ENCODE measurements at regions not wholly inside any gene's neighbourhood (a gene's known extent, or its start where the extent isn't known, plus 50 kb on each side); places are given as distances from the start of the nearest gene placed in this dataset.

GRCh38 chr2:208970070-208970469, 453.8 kb upstream of the MAP2 start:
- no peak overlapping the region for H3K27ac ChIP-seq
- TF ChIP-seq CTCF (conservative IDR thresholded peaks at IDR 0.05): no peak
- no peak for TF ChIP-seq ZFX (IDR thresholded peaks at IDR 0.05)

GRCh38 chr2:208977582-208977981, 446.3 kb upstream of the MAP2 start:
- no peak overlapping the region for H3K27ac ChIP-seq
- TF ChIP-seq CTCF (conservative IDR thresholded peaks at IDR 0.05): no peak
- no peak for TF ChIP-seq ZFX (IDR thresholded peaks at IDR 0.05)

GRCh38 chr2:208978946-208979345, 444.9 kb upstream of the MAP2 start:
- TF ChIP-seq CTCF (conservative IDR thresholded peaks at IDR 0.05) (no peak), ZFX (IDR thresholded peaks at IDR 0.05) (no peak)
- H3K27ac ChIP-seq: no peak overlapping the region

- no peak overlapping the region for H3K27ac ChIP-seq
- no peak for TF ChIP-seq CTCF (conservative IDR thresholded peaks at IDR 0.05)
- TF ChIP-seq ZFX (IDR thresholded peaks at IDR 0.05): no peak
Observed at GRCh38 chr2:208980321-208980720, 443.5 kb upstream of the MAP2 start.

GRCh38 chr2:208982831-208983230, 441.0 kb upstream of the MAP2 start:
- peak overlapping the region; percentile 64 for H3K27ac ChIP-seq
- TF ChIP-seq CTCF (conservative IDR thresholded peaks at IDR 0.05) (no peak), ZFX (IDR thresholded peaks at IDR 0.05) (no peak)

- H3K27ac ChIP-seq: peak overlapping the region; percentile 64
- TF ChIP-seq CTCF (conservative IDR thresholded peaks at IDR 0.05) (no peak), ZFX (IDR thresholded peaks at IDR 0.05) (no peak)
Observed at GRCh38 chr2:208983486-208983885, 440.4 kb upstream of the MAP2 start.

GRCh38 chr2:208984376-208985090, 439.3 kb upstream of the MAP2 start:
- TF ChIP-seq ZFX (IDR thresholded peaks at IDR 0.05) (no peak), CTCF (conservative IDR thresholded peaks at IDR 0.05) (no peak)
- H3K27ac ChIP-seq: no peak overlapping the region
